Loucy (cell line): ENCODE measurements at regions not wholly inside any gene's neighbourhood (a gene's known extent, or its start where the extent isn't known, plus 50 kb on each side); places are given as distances from the start of the nearest gene placed in this dataset.

Experiments used
- H2AFZ ChIP-seq: fragments of 200-600 bp; sonication (generic); 2 replicates; pipeline ENCODE4 v1.6.0; 2016; ENCODE audit warnings: antibody characterized with exemption, mild to moderate bottlenecking, low read length, moderate library complexity
- H3F3A ChIP-seq: fragments of 200-600 bp; 2 replicates; pipeline ENCODE4 v1.6.0; 2016; ENCODE audit warnings: antibody characterized with exemption, low read depth, mild to moderate bottlenecking
- H3K27me3 ChIP-seq: fragments of 200-600 bp; sonication (generic); 2 replicates; pipeline ENCODE4 v1.6.1; 2014; ENCODE audit warnings: low read length, mild to moderate bottlenecking; ENCODE audit not compliant: insufficient read depth, poor library complexity, severe bottlenecking
- H3K36me3 ChIP-seq: fragments of 200-600 bp; sonication (generic); 2 replicates; pipeline ENCODE4 v1.6.1; 2016; ENCODE audit warnings: low read length; ENCODE audit not compliant: insufficient read depth
- H3K4me1 ChIP-seq: fragments of 200-600 bp; sonication (generic); 2 replicates; pipeline ENCODE4 v1.5.1; 2014; ENCODE audit warnings: low read length, mild to moderate bottlenecking; ENCODE audit not compliant: insufficient read depth, poor library complexity, severe bottlenecking
- H3K4me2 ChIP-seq: fragments of 200-600 bp; sonication (generic); 2 replicates; pipeline ENCODE4 v1.6.0; 2014; ENCODE audit warnings: antibody characterized with exemption, low read length, low read depth, mild to moderate bottlenecking; ENCODE audit not compliant: poor library complexity, severe bottlenecking
- H3K4me3 ChIP-seq: fragments of 200-600 bp; sonication (generic); 2 replicates; pipeline ENCODE4 v1.5.1; 2014; ENCODE audit warnings: low read length, mild to moderate bottlenecking, mixed read lengths; ENCODE audit not compliant: poor library complexity, severe bottlenecking
- H3K79me2 ChIP-seq: fragments of 200-600 bp; sonication (generic); 2 replicates; pipeline ENCODE4 v1.6.1; 2014; ENCODE audit warnings: low read length; ENCODE audit not compliant: insufficient read depth
- H3K9ac ChIP-seq: fragments of 200-600 bp; sonication (generic); 2 replicates; pipeline ENCODE4 v1.6.0; 2014; ENCODE audit warnings: mild to moderate bottlenecking, low read depth, low read length, moderate library complexity; ENCODE audit not compliant: poor library complexity, severe bottlenecking
- H3K9me2 ChIP-seq: fragments of 200-600 bp; sonication (generic); replicated peaks from 2 replicates; pipeline ENCODE4 v1.6.1; 2016; ENCODE audit warnings: low read depth, low read length, mixed read lengths
- H3K9me3 ChIP-seq: fragments of 200-600 bp; sonication (generic); 2 replicates; pipeline ENCODE4 v1.6.1; 2014; ENCODE audit warnings: mild to moderate bottlenecking, antibody characterized with exemption, low read length, low read depth; ENCODE audit not compliant: insufficient read depth
- H4K20me1 ChIP-seq: fragments of 200-600 bp; sonication (generic); 2 replicates; pipeline ENCODE4 v1.6.0; 2014; ENCODE audit warnings: antibody characterized with exemption, low read length, mild to moderate bottlenecking; ENCODE audit not compliant: insufficient read depth, poor library complexity, severe bottlenecking
- CTCF ChIP-seq: fragments of 200-600 bp; sonication (generic); conservative IDR thresholded peaks from 2 replicates; pipeline ENCODE4 v1.5.1; 2014; ENCODE audit warnings: mild to moderate bottlenecking, antibody characterized with exemption, low read length
- EZH2phosphoT487 ChIP-seq: fragments of 200-600 bp; IDR thresholded peaks from 2 replicates; pipeline ENCODE4 v1.6.1; 2018; ENCODE audit warnings: antibody characterized with exemption, mild to moderate bottlenecking, moderate library complexity, borderline replicate concordance

GRCh38 chr21:32127081-32127480 is 151.8 kb downstream of the MIS18A start:
- no peak overlapping the region for H3K9ac ChIP-seq
- H2AFZ ChIP-seq = no peak overlapping the region
- no peaks in the 10 kb centered on the region for H4K20me1 ChIP-seq
- H3F3A ChIP-seq = no peaks in the 10 kb centered on the region
- H3K9me2 ChIP-seq = no peaks in the 10 kb centered on the region
- TF ChIP-seq EZH2phosphoT487 (no peak), CTCF (no peak)
- no peaks in the 10 kb centered on the region for H3K4me1 ChIP-seq
- H3K79me2 ChIP-seq = no peaks in the 10 kb centered on the region
- H3K9me3 ChIP-seq = no peaks in the 10 kb centered on the region
- no peaks in the 10 kb centered on the region for H3K27me3 ChIP-seq
- H3K4me3 ChIP-seq = no peak overlapping the region
- H3K36me3 ChIP-seq = no peaks in the 10 kb centered on the region
- no peak overlapping the region for H3K4me2 ChIP-seq

- Histone ChIP-seq H4K20me1 (no peaks in the 10 kb centered on the region), H3K9me3 (no peaks in the 10 kb centered on the region), H3K4me3 (no peak overlapping the region), H3K9me2 (no peaks in the 10 kb centered on the region), H3F3A (no peaks in the 10 kb centered on the region), H3K79me2 (no peaks in the 10 kb centered on the region), H3K4me2 (no peak overlapping the region), H2AFZ (no peak overlapping the region), H3K9ac (no peak overlapping the region), H3K4me1 (no peaks in the 10 kb centered on the region), H3K27me3 (no peaks in the 10 kb centered on the region), H3K36me3 (no peaks in the 10 kb centered on the region)
- TF ChIP-seq EZH2phosphoT487 (no peak), CTCF (no peak)
These were observed 156.8 kb downstream of the MIS18A start for GRCh38 chr21:32122082-32122481.

- H3F3A ChIP-seq = no peaks in the 10 kb centered on the region
- H3K36me3 ChIP-seq = no peaks in the 10 kb centered on the region
- H3K27me3 ChIP-seq = no peaks in the 10 kb centered on the region
- H4K20me1 ChIP-seq = no peaks in the 10 kb centered on the region
- H3K9me3 ChIP-seq = no peaks in the 10 kb centered on the region
- TF ChIP-seq EZH2phosphoT487 (no peak), CTCF (no peak)
- no peaks in the 10 kb centered on the region for H3K9me2 ChIP-seq
- no peaks in the 10 kb centered on the region for H3K4me1 ChIP-seq
- H3K79me2 ChIP-seq = no peaks in the 10 kb centered on the region
- H2AFZ ChIP-seq = no peak overlapping the region
- H3K4me2 ChIP-seq = no peak overlapping the region
- H3K9ac ChIP-seq = no peak overlapping the region
- no peak overlapping the region for H3K4me3 ChIP-seq
These were observed 158.6 kb downstream of the MIS18A start for GRCh38 chr21:32120230-32120629.
